ENCODE measurements at regions not wholly inside any gene's neighbourhood (a gene's known extent, or its start where the extent isn't known, plus 50 kb on each side); places are given as distances from the start of the nearest gene placed in this dataset.

GRCh38 chr7:52959878-52960660 is 75.4 kb upstream of the POM121L12 start:
- intact Hi-C loops (cut with micrococcal nuclease; ENCODE audit: unreplicated experiment), result no loop called here
- no peaks in the 10 kb centered on the region for H3K27me3 Mint-ChIP-seq (ENCODE audit: unreplicated experiment)
- H3K9me3 Mint-ChIP-seq (ENCODE audit: low read depth, unreplicated experiment), result peaks cover 25% of the 10 kb centered on the region
- H3K36me3 Mint-ChIP-seq (ENCODE audit: insufficient read depth, unreplicated experiment), result no peaks in the 10 kb centered on the region
- H3K4me3 Mint-ChIP-seq (ENCODE audit: low read depth, unreplicated experiment), result no peak overlapping the region
- H3K4me1 Mint-ChIP-seq (ENCODE audit: low read depth, unreplicated experiment), result no peaks in the 10 kb centered on the region
- TF ChIP-seq, protein P1, sequence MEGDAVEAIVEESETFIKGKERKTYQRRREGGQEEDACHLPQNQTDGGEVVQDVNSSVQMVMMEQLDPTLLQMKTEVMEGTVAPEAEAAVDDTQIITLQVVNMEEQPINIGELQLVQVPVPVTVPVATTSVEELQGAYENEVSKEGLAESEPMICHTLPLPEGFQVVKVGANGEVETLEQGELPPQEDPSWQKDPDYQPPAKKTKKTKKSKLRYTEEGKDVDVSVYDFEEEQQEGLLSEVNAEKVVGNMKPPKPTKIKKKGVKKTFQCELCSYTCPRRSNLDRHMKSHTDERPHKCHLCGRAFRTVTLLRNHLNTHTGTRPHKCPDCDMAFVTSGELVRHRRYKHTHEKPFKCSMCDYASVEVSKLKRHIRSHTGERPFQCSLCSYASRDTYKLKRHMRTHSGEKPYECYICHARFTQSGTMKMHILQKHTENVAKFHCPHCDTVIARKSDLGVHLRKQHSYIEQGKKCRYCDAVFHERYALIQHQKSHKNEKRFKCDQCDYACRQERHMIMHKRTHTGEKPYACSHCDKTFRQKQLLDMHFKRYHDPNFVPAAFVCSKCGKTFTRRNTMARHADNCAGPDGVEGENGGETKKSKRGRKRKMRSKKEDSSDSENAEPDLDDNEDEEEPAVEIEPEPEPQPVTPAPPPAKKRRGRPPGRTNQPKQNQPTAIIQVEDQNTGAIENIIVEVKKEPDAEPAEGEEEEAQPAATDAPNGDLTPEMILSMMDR (IDR thresholded peaks at IDR 0.05; ENCODE audit: unreplicated experiment), result no peak
- H3K27ac Mint-ChIP-seq (ENCODE audit: unreplicated experiment), result no peak overlapping the region
- BruUV-seq (replicated peaks), result no TSS peak
- CTCF ChIA-PET, result no interaction called here
- no peak for DNase-seq

- Mint-ChIP-seq H3K36me3 (ENCODE audit: insufficient read depth, unreplicated experiment) (no peaks in the 10 kb centered on the region), H3K9me3 (ENCODE audit: low read depth, unreplicated experiment) (peaks cover 31% of the 10 kb centered on the region), H3K27ac (ENCODE audit: unreplicated experiment) (no peak overlapping the region), H3K4me1 (ENCODE audit: low read depth, unreplicated experiment) (no peaks in the 10 kb centered on the region), H3K4me3 (ENCODE audit: low read depth, unreplicated experiment) (no peak overlapping the region), H3K27me3 (ENCODE audit: unreplicated experiment) (no peaks in the 10 kb centered on the region)
- intact Hi-C loops (cut with micrococcal nuclease; ENCODE audit: unreplicated experiment), result no loop called here
- BruUV-seq (replicated peaks), result no TSS peak
- DNase-seq, result no peak
- TF ChIP-seq, protein P1 (IDR thresholded peaks at IDR 0.05; ENCODE audit: unreplicated experiment), result no peak
- CTCF ChIA-PET, result no interaction called here
Measured at GRCh38 chr7:52959336-52959735, 76.1 kb upstream of the POM121L12 start.

GRCh38 chr7:52958621-52959140 is 76.8 kb upstream of the POM121L12 start:
- no peaks in the 10 kb centered on the region for H3K27me3 Mint-ChIP-seq (ENCODE audit: unreplicated experiment)
- DNase-seq, result no peak
- CTCF ChIA-PET, result no interaction called here
- BruUV-seq (replicated peaks), result no TSS peak
- peaks cover 29% of the 10 kb centered on the region for H3K9me3 Mint-ChIP-seq (ENCODE audit: low read depth, unreplicated experiment)
- no peak overlapping the region for H3K4me3 Mint-ChIP-seq (ENCODE audit: low read depth, unreplicated experiment)
- H3K4me1 Mint-ChIP-seq (ENCODE audit: low read depth, unreplicated experiment), result no peaks in the 10 kb centered on the region
- intact Hi-C loops (cut with micrococcal nuclease; ENCODE audit: unreplicated experiment), result no loop called here
- H3K36me3 Mint-ChIP-seq (ENCODE audit: insufficient read depth, unreplicated experiment), result no peaks in the 10 kb centered on the region
- H3K27ac Mint-ChIP-seq (ENCODE audit: unreplicated experiment), result no peak overlapping the region
- TF ChIP-seq, protein P1 (IDR thresholded peaks at IDR 0.05; ENCODE audit: unreplicated experiment), result no peak

DNA sequence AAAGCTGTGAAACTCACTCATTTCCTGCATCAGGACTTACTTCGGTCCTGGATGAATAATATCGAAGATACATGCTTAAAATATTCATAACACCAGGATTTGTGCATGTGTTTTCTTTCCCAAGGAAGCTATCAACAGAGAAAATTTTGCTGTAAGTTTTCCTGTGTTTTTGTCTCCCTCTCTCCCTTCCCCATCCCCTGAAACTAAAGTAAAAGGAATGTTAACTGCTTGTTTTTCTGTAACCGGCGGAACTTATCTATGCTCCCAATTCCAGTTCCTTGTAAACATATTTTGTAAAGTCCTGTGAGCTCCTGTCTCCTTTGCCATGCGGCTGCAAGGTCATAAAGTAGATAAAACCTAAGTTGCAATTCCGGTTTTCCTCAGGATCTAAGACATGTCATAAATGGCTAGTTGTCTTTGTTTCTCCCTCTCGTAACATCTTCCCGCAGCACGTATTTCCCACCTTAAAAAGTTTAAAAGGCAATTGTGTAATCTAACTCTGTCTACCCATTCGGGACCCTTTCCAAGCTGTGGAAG is 79.0 kb upstream of the POM121L12 start:
- BruUV-seq (replicated peaks), result no TSS peak
- no peak overlapping the region for H3K27ac Mint-ChIP-seq (ENCODE audit: unreplicated experiment)
- no peaks in the 10 kb centered on the region for H3K4me1 Mint-ChIP-seq (ENCODE audit: low read depth, unreplicated experiment)
- H3K9me3 Mint-ChIP-seq (ENCODE audit: low read depth, unreplicated experiment), result peaks cover 26% of the 10 kb centered on the region
- no peak for DNase-seq
- TF ChIP-seq, protein P1 (IDR thresholded peaks at IDR 0.05; ENCODE audit: unreplicated experiment), result no peak
- no peaks in the 10 kb centered on the region for H3K36me3 Mint-ChIP-seq (ENCODE audit: insufficient read depth, unreplicated experiment)
- no peak overlapping the region for H3K4me3 Mint-ChIP-seq (ENCODE audit: low read depth, unreplicated experiment)
- no peaks in the 10 kb centered on the region for H3K27me3 Mint-ChIP-seq (ENCODE audit: unreplicated experiment)
- CTCF ChIA-PET, result no interaction called here
- intact Hi-C loops (cut with micrococcal nuclease; ENCODE audit: unreplicated experiment), result no loop called here

Measured in Calu3 (cell line).